GM12872 (cell line): ENCODE measurements at regions not wholly inside any gene's neighbourhood (a gene's known extent, or its start where the extent isn't known, plus 50 kb on each side); places are given as distances from the start of the nearest gene placed in this dataset.

ENCODE experiments used
- TF ChIP-seq, protein P1 (sequence below): IDR thresholded peaks from 3 replicates; pipeline ENCODE4 v1.5.1; 2011; ENCODE audit warnings: low read depth, mild to moderate bottlenecking, low read length, moderate library complexity; ENCODE audit not compliant: insufficient read depth

DNA sequence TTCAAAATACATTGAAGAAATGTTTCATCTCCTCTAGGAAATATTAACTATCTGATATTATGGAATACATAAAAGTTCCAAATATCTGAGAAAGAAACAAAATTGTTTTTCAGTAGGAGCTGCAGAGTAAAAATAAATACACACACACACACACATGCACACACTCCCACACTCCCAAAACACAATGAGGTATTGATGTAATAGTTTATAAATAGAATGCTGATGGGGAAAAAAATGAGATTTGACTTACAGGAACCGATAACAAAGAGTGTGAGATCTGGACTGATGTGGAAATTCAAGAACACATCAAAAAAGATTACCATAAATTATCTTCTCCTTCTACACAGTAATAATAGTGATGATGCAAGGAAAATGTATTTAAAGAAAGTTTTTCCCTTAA is 438.0 kb upstream of the CELF2 start:
- TF ChIP-seq, protein P1, sequence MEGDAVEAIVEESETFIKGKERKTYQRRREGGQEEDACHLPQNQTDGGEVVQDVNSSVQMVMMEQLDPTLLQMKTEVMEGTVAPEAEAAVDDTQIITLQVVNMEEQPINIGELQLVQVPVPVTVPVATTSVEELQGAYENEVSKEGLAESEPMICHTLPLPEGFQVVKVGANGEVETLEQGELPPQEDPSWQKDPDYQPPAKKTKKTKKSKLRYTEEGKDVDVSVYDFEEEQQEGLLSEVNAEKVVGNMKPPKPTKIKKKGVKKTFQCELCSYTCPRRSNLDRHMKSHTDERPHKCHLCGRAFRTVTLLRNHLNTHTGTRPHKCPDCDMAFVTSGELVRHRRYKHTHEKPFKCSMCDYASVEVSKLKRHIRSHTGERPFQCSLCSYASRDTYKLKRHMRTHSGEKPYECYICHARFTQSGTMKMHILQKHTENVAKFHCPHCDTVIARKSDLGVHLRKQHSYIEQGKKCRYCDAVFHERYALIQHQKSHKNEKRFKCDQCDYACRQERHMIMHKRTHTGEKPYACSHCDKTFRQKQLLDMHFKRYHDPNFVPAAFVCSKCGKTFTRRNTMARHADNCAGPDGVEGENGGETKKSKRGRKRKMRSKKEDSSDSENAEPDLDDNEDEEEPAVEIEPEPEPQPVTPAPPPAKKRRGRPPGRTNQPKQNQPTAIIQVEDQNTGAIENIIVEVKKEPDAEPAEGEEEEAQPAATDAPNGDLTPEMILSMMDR: no peak

DNA sequence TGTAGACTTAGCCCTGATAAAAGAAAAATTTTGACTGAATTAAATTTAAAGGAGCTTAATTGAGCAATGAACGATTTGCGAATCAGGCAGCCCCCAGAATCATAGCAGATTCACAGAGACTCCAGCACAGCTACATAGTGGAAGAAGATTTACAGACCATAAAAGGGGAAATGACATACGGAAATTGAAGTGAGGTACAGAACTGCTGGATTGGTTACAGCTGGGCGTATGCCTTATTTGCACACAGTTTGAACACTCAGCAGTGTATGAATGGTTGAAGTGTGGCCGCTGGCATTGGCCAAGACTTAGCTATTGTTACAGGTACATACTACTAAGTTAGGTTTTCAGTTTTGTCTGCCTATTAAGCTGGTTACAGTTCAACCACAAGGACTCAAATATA is 433.5 kb upstream of the CELF2 start:
- TF ChIP-seq, protein P1: no peak

DNA sequence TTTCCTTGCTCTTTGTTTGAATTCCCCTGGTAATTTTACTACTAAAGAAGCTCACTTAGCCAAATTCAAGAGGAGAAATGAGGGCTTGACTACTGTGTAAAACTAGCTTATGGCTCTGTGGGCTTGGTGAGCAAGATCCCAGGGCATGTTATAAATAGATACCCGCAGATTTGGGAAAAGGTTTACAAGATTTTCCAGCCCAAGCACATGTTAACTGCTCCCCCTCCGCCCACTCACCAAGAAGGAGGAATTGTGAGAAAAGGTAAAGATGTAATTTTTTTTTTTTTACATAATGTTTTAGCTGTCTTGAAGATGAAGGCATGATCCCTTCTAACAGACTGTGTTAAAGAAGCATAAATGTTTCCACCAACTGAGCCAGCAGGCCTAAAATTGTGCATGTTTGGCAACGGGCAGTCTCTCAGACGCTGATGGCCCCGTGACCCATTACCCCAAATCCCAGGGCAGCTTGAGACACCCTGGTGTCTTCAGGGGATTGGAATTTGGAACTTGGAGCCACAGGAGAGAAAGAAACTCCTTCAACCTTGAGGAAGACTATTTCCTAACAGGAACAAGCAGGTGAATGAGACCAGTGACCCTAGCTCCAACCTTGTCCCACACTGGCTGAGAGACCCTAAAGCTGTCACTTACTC is 429.8 kb upstream of the CELF2 start:
- TF ChIP-seq, protein P1: no peak

DNA sequence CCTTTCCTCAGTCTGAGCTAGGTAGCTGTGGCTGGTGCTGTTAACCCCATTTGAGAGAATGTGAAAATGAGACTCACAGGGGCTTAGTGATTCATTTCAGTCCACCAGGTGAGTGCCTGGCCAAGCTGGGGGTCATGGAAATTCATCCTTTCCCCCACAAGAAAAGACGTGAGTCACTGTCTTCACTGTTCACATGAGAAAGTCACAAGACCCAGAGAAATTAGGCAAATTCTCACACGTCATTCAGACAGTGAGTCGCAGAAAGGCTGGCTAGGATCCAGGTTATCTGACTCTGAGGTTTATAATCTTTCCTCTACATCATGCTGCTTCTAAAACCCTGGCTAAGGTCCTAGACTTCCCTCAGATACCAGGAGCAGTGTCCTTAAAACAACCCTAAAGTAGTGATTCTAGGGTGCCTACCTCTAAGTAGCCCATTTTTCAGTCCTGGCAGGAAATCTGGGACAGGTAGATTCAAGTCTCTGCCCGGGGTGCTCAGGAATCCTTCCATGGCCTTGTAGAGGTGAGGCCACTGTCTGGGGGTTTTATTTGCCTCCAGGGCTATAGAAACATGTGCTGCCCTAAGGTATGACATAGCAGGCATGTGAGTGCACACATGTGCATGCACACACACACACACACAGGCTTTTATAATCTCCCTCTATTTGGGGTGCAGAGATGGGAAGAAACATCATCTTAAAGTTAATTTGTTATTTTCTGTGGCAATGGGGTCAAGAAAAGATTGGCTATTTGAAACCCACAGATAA is 427.9 kb upstream of the CELF2 start:
- TF ChIP-seq, protein P1: no peak

DNA sequence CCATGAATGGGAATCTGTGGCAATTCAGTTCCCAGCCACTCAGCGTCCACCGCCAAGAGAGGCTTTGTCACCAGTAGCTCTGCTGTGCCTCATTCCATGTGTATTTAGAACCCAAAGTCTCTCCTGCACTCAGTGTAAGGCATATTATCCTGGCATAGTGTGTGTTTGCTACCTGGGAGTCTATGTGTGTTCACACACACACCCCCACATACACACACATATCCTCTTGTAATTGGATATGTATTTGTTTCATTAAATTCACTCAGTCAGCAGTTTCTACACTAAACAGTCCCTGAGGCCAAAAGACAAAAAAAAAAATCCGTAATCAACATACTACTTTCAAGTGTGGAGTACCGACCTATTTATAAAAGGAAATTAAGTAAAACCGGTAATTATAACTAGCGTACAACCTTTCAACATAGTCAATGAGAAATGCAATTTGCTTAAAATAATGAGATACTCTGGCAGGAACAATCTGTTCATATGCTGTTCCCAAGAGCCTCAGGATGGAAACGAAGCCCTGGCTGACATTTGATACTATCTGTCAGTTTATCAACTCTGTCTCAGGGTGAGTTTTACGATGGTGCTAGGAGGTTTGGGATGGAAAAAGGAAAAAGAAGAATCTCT is 425.8 kb upstream of the CELF2 start:
- TF ChIP-seq, protein P1: no peak

DNA sequence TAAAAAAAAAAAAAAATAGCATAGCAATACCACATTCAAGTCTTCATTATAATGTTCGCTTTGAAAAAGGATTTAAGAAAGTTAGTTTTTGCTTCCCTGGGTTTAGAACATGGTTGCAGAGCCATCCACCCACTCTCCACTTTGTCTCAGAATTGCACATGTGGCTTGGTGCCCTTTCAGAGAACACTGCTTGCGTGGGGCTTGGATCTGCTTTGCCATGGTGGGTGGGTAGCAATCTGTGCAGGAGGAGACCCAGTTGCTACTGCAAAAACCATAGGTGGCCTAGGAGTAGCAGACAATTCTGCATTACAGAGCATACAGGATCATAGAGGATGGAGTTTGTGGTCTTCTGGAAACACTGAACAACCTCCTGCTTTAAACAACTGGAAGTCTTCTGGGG is 421.4 kb upstream of the CELF2 start:
- TF ChIP-seq, protein P1: no peak

DNA sequence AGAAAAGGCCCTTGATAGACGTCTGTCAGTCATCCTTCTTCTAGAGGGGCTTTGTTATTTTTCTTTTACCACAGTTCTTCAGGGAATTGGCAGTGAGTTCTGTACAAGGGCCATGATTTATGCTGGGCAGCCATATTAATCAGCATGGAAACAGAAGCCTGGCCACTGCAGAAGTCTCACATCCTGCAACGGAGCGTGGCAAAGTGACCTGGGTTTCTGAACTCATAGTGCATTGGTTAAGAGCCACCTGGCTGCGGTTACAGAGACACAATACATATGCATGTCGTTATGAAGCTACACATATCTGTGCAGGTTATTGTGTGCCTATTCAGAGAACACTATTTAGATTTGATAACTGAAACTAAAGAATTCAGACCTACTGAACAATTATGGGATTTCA is 419.4 kb upstream of the CELF2 start:
- TF ChIP-seq, protein P1: no peak
